GM12872 (cell line): ENCODE measurements at regions not wholly inside any gene's neighbourhood (a gene's known extent, or its start where the extent isn't known, plus 50 kb on each side); places are given as distances from the start of the nearest gene placed in this dataset.

Source experiments
- TF ChIP-seq, protein P1 (sequence below): IDR thresholded peaks from 3 replicates; pipeline ENCODE4 v1.5.1; 2011; ENCODE audit warnings: low read depth, mild to moderate bottlenecking, low read length, moderate library complexity; ENCODE audit not compliant: insufficient read depth

DNA sequence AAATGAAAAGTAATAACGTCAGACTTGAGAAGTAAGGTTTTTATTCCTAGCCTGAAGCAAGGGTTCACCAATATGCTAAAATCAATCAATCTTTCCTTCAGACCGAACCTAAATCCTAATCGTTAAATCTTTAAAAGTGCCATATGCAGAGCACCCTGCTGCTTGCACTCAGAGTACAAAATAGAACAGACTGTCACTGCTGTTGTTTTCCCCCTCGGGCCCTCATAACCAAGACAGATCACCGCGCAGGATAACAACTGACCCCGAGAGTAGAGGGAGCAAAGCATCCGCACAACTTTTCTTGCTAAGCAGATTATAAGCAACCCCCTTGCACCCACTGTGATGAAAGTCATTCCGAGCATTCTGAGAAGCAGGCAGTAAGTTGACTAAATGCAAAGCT is 550.9 kb upstream of the NDST4 start:
- TF ChIP-seq, protein P1, sequence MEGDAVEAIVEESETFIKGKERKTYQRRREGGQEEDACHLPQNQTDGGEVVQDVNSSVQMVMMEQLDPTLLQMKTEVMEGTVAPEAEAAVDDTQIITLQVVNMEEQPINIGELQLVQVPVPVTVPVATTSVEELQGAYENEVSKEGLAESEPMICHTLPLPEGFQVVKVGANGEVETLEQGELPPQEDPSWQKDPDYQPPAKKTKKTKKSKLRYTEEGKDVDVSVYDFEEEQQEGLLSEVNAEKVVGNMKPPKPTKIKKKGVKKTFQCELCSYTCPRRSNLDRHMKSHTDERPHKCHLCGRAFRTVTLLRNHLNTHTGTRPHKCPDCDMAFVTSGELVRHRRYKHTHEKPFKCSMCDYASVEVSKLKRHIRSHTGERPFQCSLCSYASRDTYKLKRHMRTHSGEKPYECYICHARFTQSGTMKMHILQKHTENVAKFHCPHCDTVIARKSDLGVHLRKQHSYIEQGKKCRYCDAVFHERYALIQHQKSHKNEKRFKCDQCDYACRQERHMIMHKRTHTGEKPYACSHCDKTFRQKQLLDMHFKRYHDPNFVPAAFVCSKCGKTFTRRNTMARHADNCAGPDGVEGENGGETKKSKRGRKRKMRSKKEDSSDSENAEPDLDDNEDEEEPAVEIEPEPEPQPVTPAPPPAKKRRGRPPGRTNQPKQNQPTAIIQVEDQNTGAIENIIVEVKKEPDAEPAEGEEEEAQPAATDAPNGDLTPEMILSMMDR: no peak

DNA sequence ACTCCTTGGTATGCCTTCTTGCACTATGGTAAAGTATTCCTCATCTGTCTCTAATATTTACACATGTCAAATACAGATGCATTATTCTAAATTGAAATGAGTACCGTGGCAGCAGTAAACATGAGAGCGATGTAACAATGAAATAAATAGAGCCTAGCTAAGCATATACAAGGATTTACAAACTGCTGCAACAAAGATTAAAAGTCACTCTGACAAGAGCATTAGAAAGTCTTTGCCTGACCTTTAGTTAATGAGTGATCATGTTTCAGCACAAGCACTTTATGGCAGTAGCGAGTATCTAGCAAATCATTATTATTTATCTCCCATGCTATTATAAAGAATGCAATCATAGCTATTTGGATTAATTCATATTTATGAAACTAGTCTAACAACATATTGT is 547.0 kb upstream of the NDST4 start:
- TF ChIP-seq, protein P1: no peak

- TF ChIP-seq, protein P1: no peak
Observed at GRCh38 chr4:115657991-115658650, 544.7 kb upstream of the NDST4 start.

DNA sequence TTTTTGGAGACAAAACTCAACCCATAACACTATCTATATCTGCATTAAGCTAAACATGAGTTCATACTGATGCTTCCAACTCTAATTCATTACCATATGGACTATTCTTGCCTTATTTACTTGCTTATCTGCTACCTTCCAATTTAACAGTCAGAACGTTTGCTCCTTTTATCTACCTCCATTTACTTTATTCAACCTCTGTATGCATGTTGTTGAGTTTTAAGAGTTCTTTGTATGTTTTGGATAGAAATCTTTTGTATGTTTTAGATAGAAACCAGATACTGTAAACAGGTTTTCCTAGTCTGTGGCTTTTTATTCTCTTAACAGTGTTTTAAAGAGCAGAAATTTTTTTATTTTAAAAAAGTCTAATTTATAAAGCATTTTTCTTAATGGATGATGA is 542.2 kb upstream of the NDST4 start:
- TF ChIP-seq, protein P1: no peak

DNA sequence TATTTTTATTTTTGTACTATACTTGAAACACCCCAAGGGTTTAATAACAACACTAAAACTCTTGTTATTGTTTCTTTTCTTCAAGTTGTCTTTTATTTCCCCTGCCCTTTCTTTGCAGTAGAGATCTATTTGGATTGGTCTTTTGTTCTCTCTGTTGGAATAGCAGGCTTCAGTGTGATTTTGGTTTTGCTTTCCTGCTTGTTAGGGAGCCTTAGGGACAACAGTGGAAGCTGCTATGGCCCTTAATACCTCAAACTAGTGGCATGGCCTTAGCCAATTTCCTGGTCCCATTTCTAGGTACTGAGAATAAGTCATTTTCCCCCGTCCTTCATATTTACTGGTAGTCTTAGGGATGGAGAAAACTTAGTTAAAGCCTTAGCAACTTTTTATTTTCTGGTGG is 535.4 kb upstream of the NDST4 start:
- TF ChIP-seq, protein P1: no peak

GRCh38 chr4:115629270-115629669 is 515.9 kb upstream of the NDST4 start:
- TF ChIP-seq, protein P1: no peak

DNA sequence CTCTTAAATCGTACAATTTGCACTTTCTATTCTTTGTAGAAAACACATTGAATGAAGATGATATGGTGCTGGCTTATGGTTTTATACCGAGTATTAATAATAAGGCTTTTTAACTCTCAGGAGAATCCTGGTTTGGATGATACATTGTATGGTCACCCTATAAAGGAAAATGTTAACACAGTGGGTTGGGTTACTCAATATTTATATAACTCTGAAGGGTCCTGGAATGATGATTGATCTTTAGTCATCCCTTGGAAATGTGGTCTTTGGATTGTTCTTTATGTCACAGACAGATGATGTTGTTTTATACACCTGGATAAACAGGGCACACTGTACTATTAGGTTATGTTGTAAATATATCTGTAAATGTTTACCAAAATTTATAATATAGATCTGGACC is 496.2 kb upstream of the NDST4 start:
- TF ChIP-seq, protein P1: no peak
